ENCODE measurements at regions not wholly inside any gene's neighbourhood (a gene's known extent, or its start where the extent isn't known, plus 50 kb on each side); places are given as distances from the start of the nearest gene placed in this dataset.

DNA sequence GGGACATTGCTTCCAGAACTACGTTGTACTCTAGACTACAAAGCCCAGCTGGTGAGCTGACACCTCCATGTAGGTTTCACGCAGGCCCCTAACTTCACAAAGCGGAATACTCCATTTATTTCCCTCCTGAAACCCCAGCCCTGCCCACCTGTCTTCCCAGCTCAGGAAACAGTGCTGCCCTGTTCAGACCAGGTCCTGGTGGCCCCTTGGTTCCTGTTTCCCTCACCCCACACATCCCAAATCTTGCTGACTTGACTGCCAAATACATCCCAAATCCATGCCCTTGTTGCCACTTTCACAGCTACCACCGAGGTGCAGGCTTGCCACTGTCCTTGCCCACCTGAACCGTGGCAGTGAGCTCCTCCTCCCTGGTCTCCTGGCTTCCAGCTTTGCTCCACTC lies 113.1 kb upstream of the PTPN1 start:
- H4K91ac ChIP-seq (ENCODE audit: low read length) = peak overlapping the region; percentile 57
- no peak for DNase-seq
- H2AK5ac ChIP-seq (ENCODE audit: low read length, severe bottlenecking) = no peak overlapping the region
- H3K4me3 ChIP-seq (ENCODE audit: insufficient read depth in 1 of 2, low read depth in 1 of 2, low read length in 2 of 2) = no peak overlapping the region
- peak overlapping the region in 1 of 2 experiments; percentile 45 for H2BK12ac ChIP-seq (ENCODE audit: low read length in 2 of 2)
- no peak overlapping the region for H2BK120ac ChIP-seq (ENCODE audit: low read depth, low read length)
- H4K8ac ChIP-seq (ENCODE audit: low read length) = peak overlapping the region; percentile 62
- no peaks in the 10 kb centered on the region for H3K36me3 ChIP-seq (ENCODE audit: control insufficient read depth in 1 of 2, insufficient read depth in 2 of 2, low read depth in 1 of 2, low read length in 2 of 2)
- H2BK5ac ChIP-seq (ENCODE audit: low read depth, low read length, poor library complexity, severe bottlenecking) = no peak overlapping the region
- no peaks in the 10 kb centered on the region for H3K27me3 ChIP-seq (ENCODE audit: control insufficient read depth in 1 of 2, insufficient read depth in 1 of 2, low read length in 2 of 2)
- H2BK15ac ChIP-seq (ENCODE audit: low read depth, poor library complexity, severe bottlenecking) = no peak overlapping the region
- no peak overlapping the region for H3K14ac ChIP-seq (ENCODE audit: low read length in 2 of 2)
- no peak overlapping the region for H3K23ac ChIP-seq (ENCODE audit: low read length in 2 of 2)
- H3K4ac ChIP-seq (ENCODE audit: low read depth in 1 of 2, low read length in 2 of 2) = no peak overlapping the region
- no peaks in the 10 kb centered on the region for H3K79me1 ChIP-seq (replicated peaks; ENCODE audit: low read length, poor library complexity, severe bottlenecking)
- no peak overlapping the region for H3K27ac ChIP-seq (ENCODE audit: low read length, poor library complexity, severe bottlenecking)
- peak overlapping the region; percentile 29 to 35 for H3K18ac ChIP-seq (ENCODE audit: low read depth in 1 of 2, low read length in 2 of 2)
- 86% methylated on average over 5 of the region's 5 CpGs for WGBS
- no peaks in the 10 kb centered on the region for H3K9me3 ChIP-seq (ENCODE audit: control insufficient read depth, low read length)
- H3K4me1 ChIP-seq (ENCODE audit: control insufficient read depth, insufficient read depth, low read depth, low read length) = peaks cover 25% of the 10 kb centered on the region
- H3K4me2 ChIP-seq (ENCODE audit: low read length, poor library complexity, severe bottlenecking) = no peak overlapping the region
- H2AFZ ChIP-seq (ENCODE audit: low read depth, low read length) = no peak overlapping the region
- no peak overlapping the region for H3K9ac ChIP-seq (ENCODE audit: low read length)

DNA sequence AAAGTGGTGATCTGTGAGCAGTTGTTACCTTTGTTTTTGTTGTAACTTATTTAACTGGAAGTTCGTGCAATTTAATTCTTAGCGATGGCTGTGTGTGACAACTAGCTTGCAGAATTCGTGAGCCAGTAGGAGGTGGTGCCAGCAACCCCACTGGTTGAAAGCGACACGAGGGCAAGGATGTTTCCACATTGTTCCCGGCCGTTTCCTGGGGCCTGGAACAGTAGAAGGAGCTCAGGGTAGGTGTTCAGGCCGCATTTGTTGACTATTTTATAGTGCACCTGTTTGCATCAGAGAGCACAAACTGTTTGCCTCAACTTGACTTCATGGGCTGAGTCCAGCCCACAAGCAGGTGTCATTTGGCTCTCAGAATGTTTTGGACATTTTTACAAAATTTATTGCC lies 112.1 kb upstream of the PTPN1 start:
- no peak overlapping the region for H2BK120ac ChIP-seq (ENCODE audit: low read depth, low read length)
- no peak overlapping the region for H3K4me2 ChIP-seq (ENCODE audit: low read length, poor library complexity, severe bottlenecking)
- H3K36me3 ChIP-seq (ENCODE audit: control insufficient read depth in 1 of 2, insufficient read depth in 2 of 2, low read depth in 1 of 2, low read length in 2 of 2) = no peaks in the 10 kb centered on the region
- H2AFZ ChIP-seq (ENCODE audit: low read depth, low read length) = no peak overlapping the region
- no peak overlapping the region for H3K4me3 ChIP-seq (ENCODE audit: insufficient read depth in 1 of 2, low read depth in 1 of 2, low read length in 2 of 2)
- H3K27me3 ChIP-seq (ENCODE audit: control insufficient read depth in 1 of 2, insufficient read depth in 1 of 2, low read length in 2 of 2) = no peaks in the 10 kb centered on the region
- H3K9me3 ChIP-seq (ENCODE audit: control insufficient read depth, low read length) = no peaks in the 10 kb centered on the region
- H2BK15ac ChIP-seq (ENCODE audit: low read depth, poor library complexity, severe bottlenecking) = no peak overlapping the region
- H3K4ac ChIP-seq (ENCODE audit: low read depth in 1 of 2, low read length in 2 of 2) = peak overlapping the region in 1 of 2 experiments; percentile 41
- no peak for DNase-seq
- 88% methylated on average over 8 of the region's 8 CpGs for whole genome bisulfite sequencing
- no peak overlapping the region for H4K8ac ChIP-seq (ENCODE audit: low read length)
- H3K4me1 ChIP-seq (ENCODE audit: control insufficient read depth, insufficient read depth, low read depth, low read length) = peaks cover 25% of the 10 kb centered on the region
- H2BK12ac ChIP-seq (ENCODE audit: low read length in 2 of 2) = peak overlapping the region; percentile 23 to 38
- no peaks in the 10 kb centered on the region for H3K79me1 ChIP-seq (replicated peaks; ENCODE audit: low read length, poor library complexity, severe bottlenecking)
- H2AK5ac ChIP-seq (ENCODE audit: low read length, severe bottlenecking) = no peak overlapping the region
- H3K14ac ChIP-seq (ENCODE audit: low read length in 2 of 2) = no peak overlapping the region
- H3K23ac ChIP-seq (ENCODE audit: low read length in 2 of 2) = no peak overlapping the region
- H3K9ac ChIP-seq (ENCODE audit: low read length) = no peak overlapping the region
- H4K91ac ChIP-seq (ENCODE audit: low read length) = no peak overlapping the region
- no peak overlapping the region for H3K27ac ChIP-seq (ENCODE audit: low read length, poor library complexity, severe bottlenecking)
- no peak overlapping the region for H3K18ac ChIP-seq (ENCODE audit: low read depth in 1 of 2, low read length in 2 of 2)
- H2BK5ac ChIP-seq (ENCODE audit: low read depth, low read length, poor library complexity, severe bottlenecking) = no peak overlapping the region

DNA sequence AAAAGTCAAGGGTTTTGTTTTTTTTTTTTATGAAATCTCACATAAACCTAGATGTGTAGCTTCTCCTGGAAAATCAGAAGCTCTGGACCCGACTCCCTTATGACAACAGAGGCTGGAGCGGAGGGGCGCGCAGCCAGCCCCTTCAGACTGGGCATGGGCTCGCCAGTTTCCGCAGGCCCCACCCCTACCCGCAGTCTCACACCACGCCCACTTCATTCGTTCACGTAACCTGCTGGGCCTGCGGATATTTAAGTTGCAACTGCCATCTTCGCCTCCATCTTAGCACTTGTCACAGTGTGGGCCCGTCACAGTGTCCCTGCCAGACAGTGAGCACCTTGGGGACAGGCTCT lies 111.7 kb upstream of the PTPN1 start:
- H3K4me1 ChIP-seq (ENCODE audit: control insufficient read depth, insufficient read depth, low read depth, low read length) = peaks cover 25% of the 10 kb centered on the region
- H2AK5ac ChIP-seq (ENCODE audit: low read length, severe bottlenecking) = no peak overlapping the region
- H2BK15ac ChIP-seq (ENCODE audit: low read depth, poor library complexity, severe bottlenecking) = no peak overlapping the region
- peak overlapping the region; percentile 57 for H4K91ac ChIP-seq (ENCODE audit: low read length)
- peak overlapping the region; percentile 4 to 6 for H2BK12ac ChIP-seq (ENCODE audit: low read length in 2 of 2)
- H3K9me3 ChIP-seq (ENCODE audit: control insufficient read depth, low read length) = no peaks in the 10 kb centered on the region
- no peak overlapping the region for H2BK5ac ChIP-seq (ENCODE audit: low read depth, low read length, poor library complexity, severe bottlenecking)
- H4K8ac ChIP-seq (ENCODE audit: low read length) = no peak overlapping the region
- H3K4me3 ChIP-seq (ENCODE audit: insufficient read depth in 1 of 2, low read depth in 1 of 2, low read length in 2 of 2) = no peak overlapping the region
- H3K9ac ChIP-seq (ENCODE audit: low read length) = no peak overlapping the region
- H3K27me3 ChIP-seq (ENCODE audit: control insufficient read depth in 1 of 2, insufficient read depth in 1 of 2, low read length in 2 of 2) = no peaks in the 10 kb centered on the region
- no peaks in the 10 kb centered on the region for H3K36me3 ChIP-seq (ENCODE audit: control insufficient read depth in 1 of 2, insufficient read depth in 2 of 2, low read depth in 1 of 2, low read length in 2 of 2)
- no peak overlapping the region for H2BK120ac ChIP-seq (ENCODE audit: low read depth, low read length)
- no peaks in the 10 kb centered on the region for H3K79me1 ChIP-seq (replicated peaks; ENCODE audit: low read length, poor library complexity, severe bottlenecking)
- no peak overlapping the region for H3K4me2 ChIP-seq (ENCODE audit: low read length, poor library complexity, severe bottlenecking)
- H3K18ac ChIP-seq (ENCODE audit: low read depth in 1 of 2, low read length in 2 of 2) = peak overlapping the region; percentile 40 to 74
- no peak for DNase-seq
- no peak overlapping the region for H3K27ac ChIP-seq (ENCODE audit: low read length, poor library complexity, severe bottlenecking)
- 88% methylated on average over 13 of the region's 13 CpGs for WGBS
- H2AFZ ChIP-seq (ENCODE audit: low read depth, low read length) = no peak overlapping the region
- H3K4ac ChIP-seq (ENCODE audit: low read depth in 1 of 2, low read length in 2 of 2) = no peak overlapping the region
- no peak overlapping the region for H3K14ac ChIP-seq (ENCODE audit: low read length in 2 of 2)
- H3K23ac ChIP-seq (ENCODE audit: low read length in 2 of 2) = no peak overlapping the region

DNA sequence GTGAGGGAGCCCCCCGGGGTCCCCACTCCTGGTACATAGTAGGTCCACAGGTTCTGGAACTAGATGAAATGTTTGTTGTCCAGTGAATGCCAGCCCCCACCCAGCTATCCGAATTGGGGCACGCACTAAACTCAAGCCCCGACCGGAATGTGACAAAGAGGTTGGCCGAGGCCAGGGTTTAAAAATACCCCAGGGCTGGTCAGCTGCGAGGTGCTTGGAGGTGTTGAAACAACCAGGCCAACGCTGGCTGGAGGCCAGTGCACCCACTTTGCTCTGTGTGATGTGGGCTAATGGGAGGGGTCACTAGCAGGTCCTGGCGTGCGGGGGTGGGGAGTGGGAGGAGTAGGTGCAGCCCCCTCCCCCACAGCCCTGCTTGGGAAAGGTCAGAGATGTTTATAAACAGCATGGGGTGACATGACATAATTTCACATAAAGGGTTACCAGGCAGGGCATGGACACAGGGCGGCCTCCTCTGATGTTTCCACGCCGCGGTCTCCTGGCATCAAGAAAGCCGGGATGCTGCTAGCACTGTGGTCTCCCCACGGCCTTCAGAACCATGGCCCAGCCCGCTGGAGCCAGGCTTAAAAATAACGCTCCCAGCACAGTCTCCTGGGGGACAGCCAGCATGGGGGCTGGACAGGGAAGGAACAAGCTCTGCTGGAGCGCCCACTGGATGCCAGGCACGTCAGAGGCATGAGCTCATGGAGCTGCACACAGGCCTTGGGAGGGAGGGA lies 111.2 kb upstream of the PTPN1 start:
- H3K9me3 ChIP-seq (ENCODE audit: control insufficient read depth, low read length) = no peaks in the 10 kb centered on the region
- 76% methylated on average over 20 of the region's 20 CpGs for WGBS
- no peak overlapping the region for H3K27ac ChIP-seq (ENCODE audit: low read length, poor library complexity, severe bottlenecking)
- peaks cover 0 to under 1% of the 10 kb centered on the region in 2 experiments for H3K27me3 ChIP-seq (ENCODE audit: control insufficient read depth in 1 of 2, insufficient read depth in 1 of 2, low read length in 2 of 2)
- peak overlapping the region; percentile 35 to 48 for H3K4ac ChIP-seq (ENCODE audit: low read depth in 1 of 2, low read length in 2 of 2)
- H3K23ac ChIP-seq (ENCODE audit: low read length in 2 of 2) = no peak overlapping the region
- no peaks in the 10 kb centered on the region for H3K79me1 ChIP-seq (replicated peaks; ENCODE audit: low read length, poor library complexity, severe bottlenecking)
- no peak overlapping the region for H2AFZ ChIP-seq (ENCODE audit: low read depth, low read length)
- peak overlapping the region; percentile 40 to 74 for H3K18ac ChIP-seq (ENCODE audit: low read depth in 1 of 2, low read length in 2 of 2)
- H2BK12ac ChIP-seq (ENCODE audit: low read length in 2 of 2) = peak overlapping the region; percentile 64 to 66
- H3K4me3 ChIP-seq (ENCODE audit: insufficient read depth in 1 of 2, low read depth in 1 of 2, low read length in 2 of 2) = no peak overlapping the region
- H2BK15ac ChIP-seq (ENCODE audit: low read depth, poor library complexity, severe bottlenecking) = peak overlapping the region; percentile 49
- no peak overlapping the region for H2AK5ac ChIP-seq (ENCODE audit: low read length, severe bottlenecking)
- H3K36me3 ChIP-seq (ENCODE audit: control insufficient read depth in 1 of 2, insufficient read depth in 2 of 2, low read depth in 1 of 2, low read length in 2 of 2) = no peaks in the 10 kb centered on the region
- DNase-seq = peak; percentile 53
- H2BK5ac ChIP-seq (ENCODE audit: low read depth, low read length, poor library complexity, severe bottlenecking) = no peak overlapping the region
- H4K91ac ChIP-seq (ENCODE audit: low read length) = peak overlapping the region; percentile 77
- peak overlapping the region in 1 of 2 experiments; percentile 57 for H3K14ac ChIP-seq (ENCODE audit: low read length in 2 of 2)
- no peak overlapping the region for H2BK120ac ChIP-seq (ENCODE audit: low read depth, low read length)
- peak overlapping the region; percentile 0 for H3K4me2 ChIP-seq (ENCODE audit: low read length, poor library complexity, severe bottlenecking)
- H4K8ac ChIP-seq (ENCODE audit: low read length) = peak overlapping the region; percentile 23
- H3K4me1 ChIP-seq (ENCODE audit: control insufficient read depth, insufficient read depth, low read depth, low read length) = peaks cover 28% of the 10 kb centered on the region
- H3K9ac ChIP-seq (ENCODE audit: low read length) = no peak overlapping the region

All from mesenchymal stem cell (in vitro differentiated cells and primary cell).